CD14-positive monocyte (primary cell): ENCODE measurements at regions not wholly inside any gene's neighbourhood (a gene's known extent, or its start where the extent isn't known, plus 50 kb on each side); places are given as distances from the start of the nearest gene placed in this dataset.

ENCODE experiments used
- DNase-seq, 3 donors: peaks; one replicate each; pipeline ENCODE4 v3.0.0-alpha.2; 2011 to 2022
- H2AFZ ChIP-seq: 2 replicates; pipeline ENCODE4 v1.6.0; 2012; ENCODE audit warnings: mild to moderate bottlenecking, low read depth, low read length, inconsistent platforms; ENCODE audit not compliant: insufficient read depth, poor library complexity, severe bottlenecking
- H3K27ac ChIP-seq, 2 donors: 1 replicate in 1 of 2; 2 replicates in 1 of 2; pipeline ENCODE4 v1.5.1; 2012 to 2013; ENCODE audit warnings: low read length in 2 of 2, control low read depth in 1 of 2, inconsistent platforms in 1 of 2, low read depth in 1 of 2, mild to moderate bottlenecking in 1 of 2
- H3K27me3 ChIP-seq, 2 donors: one replicate each; pipeline versions ENCODE4 v1.6.0 to v1.6.1; 2011 to 2013; ENCODE audit warnings: low read length in 2 of 2; ENCODE audit not compliant: control insufficient read depth in 2 of 2, insufficient read depth in 2 of 2
- H3K36me3 ChIP-seq, 2 donors: replicated peaks in 1 of 2; 1 replicate in 1 of 2; 2 replicates in 1 of 2; pipeline versions ENCODE4 v1.5.1 to v1.6.1; 2012 to 2013; ENCODE audit warnings: low read length in 2 of 2, control low read depth in 1 of 2, inconsistent platforms in 1 of 2, mild to moderate bottlenecking in 1 of 2; ENCODE audit not compliant: insufficient read depth in 2 of 2, control insufficient read depth in 1 of 2
- H3K4me1 ChIP-seq, 2 donors: 1 replicate in 1 of 2; 2 replicates in 1 of 2; pipeline versions ENCODE4 v1.5.1 to v1.6.1; 2012 to 2013; ENCODE audit warnings: low read length in 2 of 2, control low read depth in 1 of 2, inconsistent platforms in 1 of 2, mild to moderate bottlenecking in 1 of 2, moderate library complexity in 1 of 2; ENCODE audit not compliant: insufficient read depth in 2 of 2, control insufficient read depth in 1 of 2
- H3K4me2 ChIP-seq: replicated peaks from 2 replicates; pipeline ENCODE3; 2012; ENCODE audit warnings: low read length, moderate library complexity, mild to moderate bottlenecking; ENCODE audit not compliant: poor library complexity, severe bottlenecking; ENCODE audit errors: extremely low read depth
- H3K4me3 ChIP-seq, 3 experiments: fragments of 200-600 bp in 1 of 3; sonication (generic) in 1 of 3; replicated peaks in 1 of 3; 1 replicate in 2 of 3; 2 replicates in 1 of 3; pipeline ENCODE4 v1.5.1; 2011 to 2013; ENCODE audit warnings: low read length in 3 of 3, mild to moderate bottlenecking in 3 of 3, control low read depth in 2 of 3, low read depth in 2 of 3, inconsistent platforms in 1 of 3, moderate library complexity in 1 of 3
- H3K79me2 ChIP-seq: 2 replicates; pipeline ENCODE4 v1.6.0; 2012; ENCODE audit warnings: mild to moderate bottlenecking, control low read depth, inconsistent platforms, low read length, moderate library complexity; ENCODE audit not compliant: insufficient read depth
- H3K9ac ChIP-seq: 2 replicates; pipeline ENCODE4 v1.6.0; 2017; ENCODE audit warnings: low read length, mild to moderate bottlenecking; ENCODE audit not compliant: insufficient read depth, poor library complexity, severe bottlenecking
- H3K9me3 ChIP-seq, 2 donors: replicated peaks in 1 of 2; 1 replicate in 1 of 2; 2 replicates in 1 of 2; pipeline versions ENCODE4 v1.5.1 to v1.6.1; 2012 to 2013; ENCODE audit warnings: low read length in 2 of 2, control low read depth in 1 of 2; ENCODE audit not compliant: control insufficient read depth in 1 of 2, insufficient read depth in 1 of 2
- H4K20me1 ChIP-seq: 2 replicates; pipeline ENCODE4 v1.6.0; 2012; ENCODE audit warnings: mild to moderate bottlenecking, low read length, control low read depth, moderate library complexity; ENCODE audit not compliant: insufficient read depth
- H3K27ac Mint-ChIP-seq, 7 donors: one replicate each; pipeline ENCODE4 v1.8.0; 2020; ENCODE audit warnings: mild to moderate bottlenecking in 7 of 7, mixed read lengths in 7 of 7, moderate library complexity in 6 of 7, inconsistent platforms in 2 of 7
- H3K27me3 Mint-ChIP-seq, 3 donors: one replicate each; pipeline ENCODE4 v1.8.0; 2021 to 2022; ENCODE audit warnings: low read depth in 3 of 3, mild to moderate bottlenecking in 3 of 3, mixed read lengths in 3 of 3, moderate library complexity in 3 of 3, inconsistent platforms in 1 of 3
- H3K36me3 Mint-ChIP-seq, 2 donors: one replicate each; pipeline ENCODE4 v1.8.0; 2020; ENCODE audit warnings: mixed read lengths in 2 of 2, inconsistent platforms in 1 of 2, mild to moderate bottlenecking in 1 of 2
- H3K4me1 Mint-ChIP-seq: one replicate; pipeline ENCODE4 v1.8.0; 2020; ENCODE audit warnings: mild to moderate bottlenecking, mixed read lengths
- H3K4me3 Mint-ChIP-seq, 2 donors: one replicate each; pipeline ENCODE4 v1.8.0; 2020; ENCODE audit warnings: mild to moderate bottlenecking in 2 of 2, mixed read lengths in 2 of 2, moderate library complexity in 1 of 2
- H3K9me3 Mint-ChIP-seq, 7 donors: one replicate each; pipeline ENCODE4 v1.8.0; 2020 to 2022; ENCODE audit warnings: mixed read lengths in 7 of 7, mild to moderate bottlenecking in 6 of 7, moderate library complexity in 6 of 7, inconsistent platforms in 2 of 7
- CTCF ChIP-seq: fragments of 200-600 bp; IDR thresholded peaks from one replicate; pipeline ENCODE4 v1.8.0; 2022; ENCODE audit warnings: antibody characterized with exemption, mild to moderate bottlenecking
- WGBS: methylation state at CpG from one replicate; pipeline ENCODE4 v1.1.5; 2013; ENCODE audit warnings: missing lambda C conversion rate; ENCODE audit not compliant: insufficient coverage; 5-methylcytosine and 5-hydroxymethylcytosine counted together
- intact Hi-C, 2 donors: fragments of 100-400 bp; cut with micrococcal nuclease; formaldehyde crosslinking; loops; one replicate each; pipeline versions ENCODE4 v1.15.0 to v1.15.1; 2023

- H3K9ac ChIP-seq: no peak overlapping the region
- H3K4me2 ChIP-seq: no peak overlapping the region
- intact Hi-C loops: no loop called here
- Mint-ChIP-seq H3K27me3 (no peaks in the 10 kb centered on the region), H3K36me3 (no peaks in the 10 kb centered on the region), H3K27ac (no peak overlapping the region), H3K4me1 (no peaks in the 10 kb centered on the region), H3K4me3 (no peak overlapping the region), H3K9me3 (peaks cover 0 to 3% (median 0%) of the 10 kb centered on the region in 7 donors)
- no peak for TF ChIP-seq CTCF
- H3K36me3 ChIP-seq: no peaks in the 10 kb centered on the region
- no peak overlapping the region for H2AFZ ChIP-seq
- DNase-seq: no peak
- H3K9me3 ChIP-seq: no peaks in the 10 kb centered on the region
- H4K20me1 ChIP-seq: no peaks in the 10 kb centered on the region
- WGBS: no CpG with 5 or more reads among the region's 4 CpGs
- no peak overlapping the region for H3K27ac ChIP-seq
- no peak overlapping the region for H3K4me3 ChIP-seq
- H3K27me3 ChIP-seq: no peaks in the 10 kb centered on the region
- no peaks in the 10 kb centered on the region for H3K4me1 ChIP-seq
- H3K79me2 ChIP-seq: no peaks in the 10 kb centered on the region
Observed at GRCh38 chr3:80606073-80606472, 838.3 kb upstream of the ROBO1 start.

- Histone ChIP-seq H3K36me3 (no peaks in the 10 kb centered on the region), H3K9ac (no peak overlapping the region), H3K9me3 (no peaks in the 10 kb centered on the region), H4K20me1 (no peaks in the 10 kb centered on the region), H3K4me3 (no peak overlapping the region), H3K27me3 (no peaks in the 10 kb centered on the region), H3K4me2 (no peak overlapping the region), H3K27ac (no peak overlapping the region), H2AFZ (no peak overlapping the region), H3K79me2 (no peaks in the 10 kb centered on the region), H3K4me1 (no peaks in the 10 kb centered on the region)
- no peaks in the 10 kb centered on the region for H3K36me3 Mint-ChIP-seq
- intact Hi-C loops: no loop called here
- TF ChIP-seq CTCF: no peak
- no peak overlapping the region for H3K27ac Mint-ChIP-seq
- peaks cover 1 to 8% (median 3%) of the 10 kb centered on the region in 7 donors for H3K9me3 Mint-ChIP-seq
- no peak overlapping the region for H3K4me3 Mint-ChIP-seq
- no peaks in the 10 kb centered on the region for H3K4me1 Mint-ChIP-seq
- DNase-seq: no peak
- H3K27me3 Mint-ChIP-seq: no peaks in the 10 kb centered on the region
Observed at GRCh38 chr3:80601479-80601878, 833.7 kb upstream of the ROBO1 start.
